Gastroesophageal sphincter (tissue), 3 donors: ENCODE measurements at regions not wholly inside any gene's neighbourhood (a gene's known extent, or its start where the extent isn't known, plus 50 kb on each side); places are given as distances from the start of the nearest gene placed in this dataset.

Experiments used
- CTCF ChIP-seq, 4 experiments: fragments of 200-600 bp in 2 of 4; fragments of 450-650 bp in 2 of 4; sonication (generic) in 1 of 4; IDR thresholded peaks; one replicate each; pipeline ENCODE4 v1.5.1; 2017 to 2019; ENCODE audit warnings: antibody characterized with exemption in 4 of 4, mild to moderate bottlenecking in 2 of 4, moderate library complexity in 2 of 4
- EP300 ChIP-seq: sonication (generic); formaldehyde crosslinking; IDR thresholded peaks from one replicate; pipeline ENCODE4 v1.6.1; 2017; ENCODE audit warnings: antibody characterized with exemption, mild to moderate bottlenecking

GRCh38 chr6:166007349-166008263 is 160.0 kb downstream of the TBXT start:
- TF ChIP-seq CTCF (IDR thresholded peaks at IDR 0.05) (no peak), EP300 (no peak)
